ENCODE measurements at regions not wholly inside any gene's neighbourhood (a gene's known extent, or its start where the extent isn't known, plus 50 kb on each side); places are given as distances from the start of the nearest gene placed in this dataset.
"Not testable (repeated sequence)": the region's sequence is repeated elsewhere in the genome, so short reads cannot be mapped to it uniquely, and the experiment has no call there.

- DNase-seq: no peak
Observed at GRCh38 chr2:84033347-84033974, 425.6 kb downstream of the SUCLG1 start.

GRCh38 chr2:84031312-84032050 lies 427.6 kb downstream of the SUCLG1 start:
- DNase-seq: no peak

GRCh38 chr2:84029903-84030575 lies 429.0 kb downstream of the SUCLG1 start:
- DNase-seq: no peak

- no peak for DNase-seq
Observed at GRCh38 chr2:84026818-84027217, 432.3 kb downstream of the SUCLG1 start.

- DNase-seq: no peak
Observed at GRCh38 chr2:84022810-84023431, 436.2 kb downstream of the SUCLG1 start.

- no peak for DNase-seq
Observed at GRCh38 chr2:84017010-84017409, 442.1 kb downstream of the SUCLG1 start.

- no peak for DNase-seq
Observed at GRCh38 chr2:84016183-84016582, 442.9 kb downstream of the SUCLG1 start.

- DNase-seq: no peak
Observed at GRCh38 chr2:83997889-83998288, 461.2 kb downstream of the SUCLG1 start.

- no peak for DNase-seq
Observed at GRCh38 chr2:83994633-83995179, 464.4 kb downstream of the SUCLG1 start.

- no peak for DNase-seq
Observed at GRCh38 chr2:83993873-83994632, 465.0 kb downstream of the SUCLG1 start.

- DNase-seq: no peak
Observed at GRCh38 chr2:83991992-83992391, 467.1 kb downstream of the SUCLG1 start.

- DNase-seq: no peak
Observed at GRCh38 chr2:83990636-83991035, 468.4 kb downstream of the SUCLG1 start.

GRCh38 chr2:83976628-83977027 lies 482.5 kb downstream of the SUCLG1 start:
- DNase-seq: not testable (repeated sequence)

GRCh38 chr2:83972128-83972527 lies 487.0 kb downstream of the SUCLG1 start:
- no peak for DNase-seq

- DNase-seq: no peak
Observed at GRCh38 chr2:83971547-83971946, 487.5 kb downstream of the SUCLG1 start.

GRCh38 chr2:83970217-83970929 lies 488.7 kb downstream of the SUCLG1 start:
- no peak for DNase-seq

- DNase-seq: no peak
Observed at GRCh38 chr2:83969085-83969484, 490.0 kb downstream of the SUCLG1 start.

GRCh38 chr2:83967854-83968253 lies 491.2 kb downstream of the SUCLG1 start:
- no peak for DNase-seq

GRCh38 chr2:83966946-83967345 lies 492.1 kb downstream of the SUCLG1 start:
- DNase-seq: not testable (repeated sequence)

- no peak for DNase-seq
Observed at GRCh38 chr2:83961512-83961911, 497.6 kb downstream of the SUCLG1 start.

GRCh38 chr2:83960371-83960770 lies 498.7 kb downstream of the SUCLG1 start:
- no peak for DNase-seq

- DNase-seq: no peak
Observed at GRCh38 chr2:83959266-83959665, 499.8 kb downstream of the SUCLG1 start.
